H4 (cell line): ENCODE measurements at regions not wholly inside any gene's neighbourhood (a gene's known extent, or its start where the extent isn't known, plus 50 kb on each side); places are given as distances from the start of the nearest gene placed in this dataset.
A peak's percentile ranks its signal among the peaks of the same experiment; 100 is the strongest.

Experiments used
- DNase-seq: peaks from one replicate; pipeline ENCODE4 v3.0.0-alpha.2; 2015; ENCODE audit warnings: low spot score

DNA sequence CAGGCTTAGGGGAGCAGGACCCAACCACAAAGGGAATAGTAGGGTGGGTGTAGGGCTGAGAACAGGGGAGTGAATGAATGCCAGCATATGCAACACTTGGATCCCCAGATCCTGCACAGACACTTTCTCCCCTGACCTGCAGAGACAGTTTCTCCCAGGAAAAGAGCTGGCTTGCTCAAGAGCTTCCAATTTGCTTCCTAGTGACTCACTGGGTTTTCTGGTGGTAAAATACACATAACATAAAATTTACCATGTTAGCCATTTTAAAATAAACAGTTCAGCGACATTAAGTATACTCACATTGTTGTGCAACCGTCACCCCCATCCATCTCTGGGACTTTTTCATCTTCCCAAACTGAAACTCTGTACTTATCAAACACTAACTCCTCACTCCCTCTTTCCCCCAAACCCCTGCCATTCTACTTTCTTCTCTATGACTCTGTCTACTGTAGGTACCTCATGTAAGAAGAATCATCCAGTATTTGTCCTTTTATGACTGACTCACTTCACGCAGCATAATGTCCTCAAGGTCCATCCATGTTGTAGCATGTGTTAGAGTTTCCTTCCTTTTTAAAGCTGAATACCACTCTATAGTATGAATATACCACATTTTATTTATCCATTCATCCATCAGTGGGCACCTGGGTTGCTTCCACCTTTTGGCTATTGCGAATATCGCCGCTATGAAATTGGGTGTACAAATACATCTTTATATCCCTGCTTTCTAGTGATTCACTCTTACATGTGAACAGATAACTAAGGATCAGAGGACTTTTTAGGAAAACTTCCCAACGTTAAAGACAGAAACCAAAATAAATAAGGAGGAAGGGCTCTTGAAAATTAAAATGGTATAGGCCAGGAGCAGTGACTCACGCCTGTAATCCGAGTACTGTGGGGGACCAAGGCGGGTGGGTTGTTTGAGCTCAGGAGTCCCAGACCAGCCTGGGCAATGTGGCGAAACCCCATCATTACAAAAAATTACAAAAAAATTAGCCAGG lies 95.6 kb upstream of the TJP1 start:
- peak; percentile 63 for DNase-seq

DNA sequence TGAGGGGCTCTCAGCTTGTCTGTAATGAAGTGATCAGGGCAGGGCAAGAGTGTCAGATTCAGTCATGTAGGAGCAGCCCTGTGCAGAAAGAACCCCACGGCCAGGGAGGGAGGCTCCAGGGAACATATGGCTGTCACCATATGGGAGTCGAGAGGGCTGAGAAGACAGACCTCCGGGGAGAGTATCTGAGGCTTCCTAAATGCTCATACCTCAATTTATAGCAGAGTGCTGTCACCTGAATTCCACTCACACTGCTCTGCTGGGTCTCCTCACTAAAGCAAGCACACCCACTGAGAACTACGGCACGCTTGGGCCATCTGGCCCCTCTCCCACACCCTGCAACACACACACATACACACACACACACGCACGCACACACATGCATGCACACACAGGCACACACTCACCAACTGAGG lies 92.3 kb upstream of the TJP1 start:
- no peak for DNase-seq

DNA sequence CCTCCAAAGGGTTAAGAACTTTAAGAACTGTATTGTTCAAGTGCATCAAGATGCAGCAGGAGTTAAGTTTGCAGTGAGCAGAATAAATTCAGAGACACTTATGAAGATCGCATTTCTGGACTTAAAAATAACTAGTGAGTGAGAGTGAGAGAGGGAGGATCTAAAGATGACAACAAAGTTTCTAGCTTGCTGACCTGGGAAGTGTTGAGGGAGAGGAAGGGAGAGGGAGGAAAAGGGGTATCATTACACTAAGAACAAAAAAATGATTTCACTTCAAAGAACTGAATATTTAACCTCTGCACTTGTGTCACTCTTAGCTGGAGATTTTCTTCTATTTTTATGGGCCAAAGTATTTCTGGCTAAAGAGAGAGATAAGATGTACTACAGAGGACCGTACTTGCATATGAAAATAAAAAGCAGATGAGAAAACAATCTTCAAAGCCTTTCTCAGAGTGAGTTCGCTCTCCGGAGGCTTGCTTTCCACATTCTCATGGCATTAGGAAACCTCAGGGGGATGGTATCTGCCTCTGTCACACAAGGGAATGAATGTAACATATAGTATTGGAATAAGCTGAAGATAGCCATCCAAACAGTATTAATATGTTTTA lies 91.4 kb upstream of the TJP1 start:
- DNase-seq: no peak

DNA sequence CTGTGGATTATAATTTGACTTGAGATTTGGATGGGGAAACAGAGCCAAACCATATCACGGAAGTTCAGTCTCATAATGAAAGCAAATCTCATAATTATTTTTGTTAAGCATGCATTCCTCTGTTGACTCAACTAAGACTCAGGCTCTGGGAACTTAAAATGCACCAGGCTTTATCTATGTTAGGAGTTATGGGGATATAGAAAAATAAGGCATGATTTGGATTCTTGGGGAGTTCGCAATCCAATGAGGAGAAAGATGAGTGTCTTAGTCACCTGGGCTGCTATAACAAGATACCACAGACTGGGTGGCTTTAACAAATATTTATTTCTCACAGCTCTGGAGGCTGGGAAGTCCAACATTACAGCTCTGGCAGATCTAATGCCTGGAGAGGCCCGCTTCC lies 89.4 kb upstream of the TJP1 start:
- DNase-seq: no peak

DNA sequence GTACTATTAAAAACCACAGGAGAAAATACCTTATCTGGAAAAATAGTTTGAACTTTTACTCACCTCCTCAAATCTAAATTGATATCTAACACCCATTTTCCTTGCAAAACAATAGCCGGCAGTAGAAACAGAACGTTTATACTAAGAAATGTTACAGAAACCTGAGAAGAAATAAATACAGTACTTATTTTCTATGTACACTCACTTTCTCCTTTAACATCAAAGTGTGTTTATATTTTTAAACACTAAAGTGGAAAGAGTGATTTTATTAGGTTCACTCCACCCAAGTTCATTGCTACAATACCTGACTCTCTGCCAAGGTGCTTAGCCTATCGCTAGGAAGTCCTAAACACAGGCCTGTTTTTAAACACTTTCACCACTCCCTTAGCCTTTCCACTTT lies 87.8 kb upstream of the TJP1 start:
- peak; percentile 75 for DNase-seq

DNA sequence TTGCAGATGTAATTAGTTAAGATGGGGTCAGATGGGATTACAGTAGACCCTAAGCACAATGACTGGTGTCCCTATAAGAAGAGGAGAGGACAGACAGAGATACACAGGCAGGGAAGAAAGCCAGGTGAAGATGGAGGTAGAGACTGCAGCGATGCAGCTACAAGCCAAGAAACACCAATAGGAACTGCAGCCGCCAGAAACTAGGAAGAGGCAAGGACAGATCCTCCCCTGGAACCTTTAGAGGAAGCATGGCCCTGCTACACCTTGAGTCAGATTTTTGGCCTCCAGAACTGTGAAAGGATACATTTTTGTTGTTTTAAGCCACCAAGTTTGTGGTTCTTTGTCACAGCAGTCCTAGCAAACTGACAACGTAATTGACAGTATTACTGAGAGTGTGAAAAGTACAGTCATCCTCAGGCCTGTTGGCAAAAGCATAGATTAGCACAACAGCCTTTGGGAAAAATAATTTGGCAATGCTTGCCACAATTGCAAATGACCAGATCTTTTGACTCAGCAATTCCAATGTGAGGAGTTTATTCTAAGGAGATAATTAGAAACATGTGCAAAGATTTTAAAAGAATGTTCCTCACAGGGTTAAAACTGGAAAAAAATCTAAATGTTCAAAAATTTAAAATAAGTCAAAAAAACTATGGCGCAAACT lies 82.6 kb upstream of the TJP1 start:
- DNase-seq: no peak

DNA sequence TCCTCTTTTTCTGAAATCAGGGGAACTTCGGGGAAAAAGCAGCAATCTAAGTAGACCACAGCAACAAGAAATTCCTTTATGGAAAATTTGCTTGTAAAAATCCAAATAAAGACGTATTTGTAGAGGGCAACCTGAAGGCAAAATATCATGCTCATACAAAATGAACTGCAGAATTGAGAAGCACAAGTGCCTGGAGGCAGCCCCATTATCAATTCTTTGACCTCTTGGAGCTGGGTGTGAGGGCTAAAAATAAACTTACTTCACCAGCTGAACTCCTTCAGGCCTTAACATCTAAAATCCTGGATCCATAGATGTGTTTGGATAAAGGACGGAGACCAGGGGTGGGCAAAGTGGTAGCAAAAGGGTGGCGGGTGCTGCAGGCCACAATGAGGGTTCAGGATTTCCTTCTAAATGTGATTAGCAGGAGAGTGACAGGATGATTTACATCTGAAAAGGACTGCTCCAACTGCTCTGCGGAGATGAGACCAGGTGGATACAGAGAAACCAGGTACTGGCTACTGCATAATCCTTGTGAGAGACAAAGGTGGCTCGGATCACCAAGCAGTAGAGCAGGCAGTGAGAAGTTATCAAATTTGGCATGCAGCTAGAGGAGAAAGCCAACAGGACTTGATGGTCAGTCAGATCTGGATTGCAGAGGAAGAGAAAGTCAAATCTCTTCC lies 81.7 kb upstream of the TJP1 start:
- no peak for DNase-seq

DNA sequence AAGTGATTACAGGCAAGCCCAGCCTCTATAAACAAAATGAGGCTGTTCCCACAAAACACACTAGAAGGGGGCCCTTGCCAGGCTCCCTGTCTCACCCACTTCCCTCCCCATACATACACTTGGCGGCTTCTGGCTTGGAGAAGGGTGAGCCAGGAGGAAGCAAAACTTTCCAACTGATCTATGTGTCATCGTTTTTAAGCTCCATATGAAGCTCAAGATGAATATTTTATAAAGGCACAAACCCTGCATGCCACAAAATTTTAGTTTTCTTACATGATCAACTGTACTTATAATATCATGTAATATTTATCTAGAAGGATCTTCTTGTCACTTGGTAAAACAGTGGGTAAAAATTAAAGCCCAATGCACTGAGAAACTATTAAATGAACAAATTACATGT lies 80.8 kb upstream of the TJP1 start:
- DNase-seq: no peak

DNA sequence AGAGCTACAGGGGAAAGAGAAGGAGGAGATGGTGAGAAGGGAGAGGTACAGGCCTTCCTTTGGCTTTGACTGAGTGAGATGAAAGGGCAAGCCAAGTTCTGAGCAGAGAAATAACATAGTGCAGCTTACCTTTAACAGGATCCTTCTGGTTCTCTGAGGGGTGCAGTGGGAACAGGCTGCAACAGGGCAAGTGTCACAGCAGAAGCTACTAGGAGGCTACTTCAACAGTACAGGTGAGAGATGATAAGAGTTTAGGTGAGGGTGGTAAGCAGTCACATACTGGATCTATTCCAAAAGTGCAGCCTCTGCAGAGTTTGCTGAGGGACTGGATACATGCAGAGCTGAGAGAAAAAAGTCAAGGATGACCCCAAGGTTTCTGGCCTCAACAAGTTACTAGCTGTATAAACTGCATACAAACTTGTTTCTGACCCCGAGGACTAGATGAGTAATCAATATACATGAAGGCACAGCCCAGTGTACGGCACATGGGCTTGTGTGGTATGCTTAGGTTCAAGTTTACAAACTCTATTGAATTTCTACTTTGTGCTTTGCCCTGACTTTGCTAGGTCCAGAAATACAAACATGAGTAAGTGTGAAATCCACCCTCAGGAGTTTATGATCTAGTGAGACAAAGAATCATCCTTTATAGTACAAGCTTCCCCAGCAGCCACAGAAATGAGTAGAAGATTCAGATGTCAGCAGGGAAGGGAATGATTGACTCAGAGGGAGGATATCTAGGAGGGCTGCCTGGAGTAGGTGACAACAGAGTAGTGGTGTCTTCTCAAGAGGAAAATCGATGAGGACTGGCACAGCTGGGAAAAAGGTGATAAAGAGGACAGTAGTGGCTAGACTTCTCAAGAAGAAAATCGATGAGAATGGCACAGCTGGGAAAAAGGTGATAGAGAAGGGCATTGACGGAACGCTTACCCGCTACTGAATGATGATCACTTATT lies 78.2 kb upstream of the TJP1 start:
- DNase-seq: no peak

DNA sequence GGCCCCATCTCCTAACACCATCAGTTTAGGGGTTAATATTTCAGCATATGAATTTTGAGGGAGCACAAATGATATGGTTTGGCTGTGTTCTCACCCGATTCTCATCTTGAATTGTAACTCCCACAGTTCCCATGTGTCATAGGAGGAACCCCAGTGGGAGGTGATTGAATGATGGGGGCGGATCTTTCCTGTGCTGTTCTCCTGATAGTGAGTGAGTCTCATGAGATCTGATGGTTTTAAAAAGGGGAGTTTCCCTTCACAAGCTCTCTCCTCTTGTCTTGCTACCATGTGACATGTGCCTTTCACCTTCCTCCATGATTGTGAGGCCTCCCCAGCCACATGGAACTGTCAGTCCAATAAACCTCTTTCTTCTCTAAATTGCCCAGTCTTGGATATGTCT lies 73.8 kb upstream of the TJP1 start:
- no peak for DNase-seq

DNA sequence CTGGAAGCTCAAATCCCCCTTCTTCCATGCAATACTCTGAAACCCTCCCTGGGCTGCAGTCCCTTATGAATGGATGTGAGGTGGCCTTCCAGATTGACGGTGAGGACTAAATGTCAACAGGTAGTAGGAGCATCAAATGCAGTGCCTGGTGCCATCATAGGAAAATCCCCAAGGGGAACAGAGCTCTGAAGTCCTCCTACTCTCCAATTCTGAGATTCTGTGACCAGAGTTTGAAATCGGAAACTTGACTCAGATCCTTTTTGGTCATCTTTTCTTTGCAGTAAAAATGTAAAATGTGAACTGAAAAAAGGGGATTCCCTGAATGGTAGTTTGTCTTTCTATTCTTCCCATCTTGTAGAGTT lies 68.8 kb upstream of the TJP1 start:
- no peak for DNase-seq

DNA sequence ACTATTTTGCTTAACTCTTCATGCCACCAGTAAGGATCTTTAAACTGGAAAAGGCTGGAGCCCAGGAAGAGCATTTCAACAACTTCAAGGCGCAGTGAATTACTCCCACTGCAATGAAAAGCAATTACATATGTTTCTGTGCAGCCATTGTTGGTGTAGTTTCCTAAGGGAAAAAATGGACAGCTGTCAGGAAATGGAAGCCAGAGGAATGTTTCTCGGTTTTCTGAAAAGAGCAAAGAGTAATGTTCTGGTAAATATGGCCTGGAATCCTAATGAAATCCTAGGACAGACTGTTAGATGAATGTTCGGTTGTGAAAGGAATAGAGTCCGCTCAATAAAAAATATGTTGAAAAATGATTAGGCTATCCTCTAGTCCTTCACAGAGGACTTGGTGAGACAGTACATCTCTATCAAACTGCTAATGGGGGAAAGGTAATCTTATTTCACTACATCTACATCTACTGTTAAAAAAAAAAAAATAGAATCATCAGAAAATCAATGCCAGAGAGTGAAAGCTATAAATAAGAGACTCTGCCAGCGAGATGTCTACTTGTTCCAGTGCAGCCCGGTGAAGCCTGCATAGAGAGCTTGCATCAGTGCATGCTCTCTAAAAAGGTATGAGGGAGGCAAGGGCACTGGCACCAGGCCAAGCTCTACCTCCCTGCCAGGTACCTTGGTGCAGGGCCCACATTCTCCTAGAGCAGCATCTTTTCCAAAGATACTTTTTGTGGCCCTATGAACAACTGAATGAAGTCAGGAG lies 68.2 kb upstream of the TJP1 start:
- DNase-seq: no peak

DNA sequence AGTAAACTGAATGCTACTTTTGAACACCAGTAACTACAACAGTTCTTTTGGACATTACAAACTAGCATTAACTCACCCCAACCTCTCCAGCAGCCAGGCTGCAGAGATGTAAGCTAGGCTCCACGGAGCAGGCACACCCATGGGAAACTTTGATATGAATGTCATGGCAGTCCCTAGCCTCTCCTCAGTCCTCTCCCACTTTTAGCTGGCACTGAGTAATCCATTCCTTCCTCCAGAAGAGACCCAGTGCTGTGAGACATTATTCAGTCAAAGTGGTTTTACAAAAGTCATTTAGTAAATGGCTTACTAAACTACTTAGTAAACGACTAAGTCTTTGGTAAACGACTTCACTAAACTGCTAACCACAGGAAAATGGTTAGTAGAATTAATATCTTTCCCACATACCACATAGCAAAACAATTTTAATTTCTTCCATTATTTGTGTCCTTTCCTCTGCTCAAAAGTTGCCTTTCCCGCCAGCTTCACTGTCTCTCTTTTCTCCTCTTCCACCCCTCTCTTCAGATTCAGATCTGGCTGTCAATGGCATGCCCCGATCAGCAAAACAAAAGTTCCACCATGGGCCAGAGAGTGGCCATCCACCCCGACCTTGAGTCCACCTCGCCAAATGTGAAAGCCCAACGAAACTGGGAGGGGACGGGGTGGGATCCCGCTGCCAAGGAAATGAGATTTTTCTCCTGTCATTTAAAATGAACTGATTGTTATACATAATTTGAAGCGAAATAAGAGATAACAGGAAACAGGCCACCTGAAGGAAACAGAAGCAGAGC lies 67.5 kb upstream of the TJP1 start:
- DNase-seq: no peak

DNA sequence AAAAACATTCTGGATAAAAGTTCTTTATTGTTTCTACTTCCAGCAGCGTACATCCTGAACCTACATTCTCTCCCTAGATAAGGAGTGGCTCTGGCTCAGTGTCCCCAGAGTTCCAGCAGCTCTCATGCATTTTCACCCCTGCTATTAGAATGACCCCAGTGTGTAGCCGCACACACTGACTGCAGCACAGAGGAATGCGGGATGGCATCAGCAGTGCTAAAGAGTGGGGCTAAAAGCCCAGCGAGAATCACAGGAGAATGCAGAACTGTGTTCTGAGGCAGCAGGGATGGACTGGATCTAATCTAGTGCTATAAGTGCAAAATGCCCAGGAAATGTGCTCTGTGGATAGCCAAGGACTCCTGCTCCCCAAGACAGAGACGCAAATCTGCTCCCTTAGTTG lies 66.4 kb upstream of the TJP1 start:
- DNase-seq: no peak

DNA sequence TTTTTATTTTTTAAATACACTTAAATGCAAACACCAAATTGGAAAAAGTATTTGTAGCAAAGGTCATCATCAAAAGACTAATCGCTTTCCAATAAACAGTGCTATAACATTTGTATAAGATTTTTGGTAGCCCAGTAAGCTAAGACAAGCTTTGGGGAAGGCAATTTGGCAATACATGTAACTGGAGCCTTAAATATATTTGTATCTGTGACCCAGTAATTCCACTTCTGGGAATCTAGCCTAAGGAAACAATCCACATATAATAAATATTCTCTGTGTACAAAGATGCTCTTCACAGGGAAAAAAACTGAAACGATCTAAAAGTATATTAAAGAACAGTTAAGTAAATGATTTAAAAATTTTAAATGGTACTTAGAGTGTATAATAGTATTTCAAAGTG lies 65.5 kb upstream of the TJP1 start:
- no peak for DNase-seq

DNA sequence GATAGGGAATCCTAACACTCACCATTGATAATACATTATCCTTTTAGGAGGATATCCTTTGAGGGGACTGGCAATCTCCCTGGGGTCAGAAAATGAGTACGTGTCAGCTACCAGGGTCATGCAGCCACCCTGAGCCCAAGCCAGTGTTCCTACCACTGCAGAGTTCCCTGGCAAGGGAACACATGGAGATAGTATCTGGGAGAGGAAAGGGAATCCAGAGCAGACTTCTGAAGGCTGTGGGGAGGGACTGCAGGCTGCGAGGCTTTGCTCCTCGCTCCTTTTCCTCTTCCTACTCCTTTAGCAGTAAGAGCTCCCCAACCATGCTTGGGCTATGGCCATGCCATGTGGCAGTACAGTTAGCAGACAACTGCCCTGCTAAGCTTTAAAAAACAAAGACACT lies 62.9 kb upstream of the TJP1 start:
- no peak for DNase-seq

DNA sequence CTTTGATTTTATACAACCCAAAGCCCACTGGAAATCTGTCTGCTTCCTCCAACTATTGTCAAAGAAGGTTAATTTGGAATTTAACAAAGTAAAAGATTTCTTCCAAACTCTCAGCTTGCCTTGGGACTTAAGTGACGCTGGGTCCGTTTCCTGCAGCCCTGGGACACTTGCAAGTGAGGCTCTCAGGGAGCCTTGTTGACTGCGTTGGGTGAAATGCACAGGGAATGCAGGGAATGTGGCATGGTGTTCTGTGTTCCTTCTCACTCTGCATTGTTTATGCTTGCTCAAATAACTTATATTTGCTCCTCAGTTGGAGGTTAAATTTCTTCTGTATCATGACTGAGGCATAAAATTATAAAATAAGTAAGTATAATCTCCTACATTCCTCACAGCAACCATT lies 60.9 kb upstream of the TJP1 start:
- DNase-seq: no peak

DNA sequence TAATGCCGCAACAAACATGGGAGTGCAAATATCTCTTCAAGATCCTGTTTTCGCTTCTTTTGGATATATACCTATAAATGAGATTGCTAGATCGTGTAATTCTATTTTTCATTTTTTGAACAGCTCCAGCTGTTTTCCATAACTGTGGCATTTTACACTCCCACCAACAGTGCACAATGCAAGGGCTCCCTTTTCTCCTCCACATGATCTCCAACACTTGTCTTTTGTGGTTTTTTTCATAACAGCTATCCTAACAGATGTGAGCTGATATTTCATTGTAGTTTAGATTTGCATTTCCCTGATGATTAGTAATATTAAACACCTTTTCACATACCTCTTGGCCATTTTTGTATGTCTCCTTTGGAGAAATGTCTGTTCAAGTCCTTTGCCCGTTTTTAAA lies 58.6 kb upstream of the TJP1 start:
- no peak for DNase-seq

DNA sequence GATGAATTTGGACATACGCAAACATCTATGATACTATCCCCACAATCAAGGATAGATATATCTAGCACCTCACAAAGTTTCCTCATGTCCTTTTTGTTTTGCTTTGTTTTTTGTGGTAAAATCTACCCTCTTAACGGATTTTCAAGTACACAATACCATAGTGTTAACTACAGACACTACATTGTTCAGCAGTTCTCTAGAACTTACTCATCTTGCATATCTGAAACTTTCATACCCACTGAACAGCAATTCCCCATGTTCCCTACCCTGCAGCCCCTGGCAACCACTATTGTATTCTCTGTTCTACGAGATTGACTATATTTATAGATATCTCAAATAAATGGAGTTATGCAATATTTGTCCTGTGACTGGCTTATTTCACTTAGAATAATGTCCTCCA lies 58.1 kb upstream of the TJP1 start:
- no peak for DNase-seq

DNA sequence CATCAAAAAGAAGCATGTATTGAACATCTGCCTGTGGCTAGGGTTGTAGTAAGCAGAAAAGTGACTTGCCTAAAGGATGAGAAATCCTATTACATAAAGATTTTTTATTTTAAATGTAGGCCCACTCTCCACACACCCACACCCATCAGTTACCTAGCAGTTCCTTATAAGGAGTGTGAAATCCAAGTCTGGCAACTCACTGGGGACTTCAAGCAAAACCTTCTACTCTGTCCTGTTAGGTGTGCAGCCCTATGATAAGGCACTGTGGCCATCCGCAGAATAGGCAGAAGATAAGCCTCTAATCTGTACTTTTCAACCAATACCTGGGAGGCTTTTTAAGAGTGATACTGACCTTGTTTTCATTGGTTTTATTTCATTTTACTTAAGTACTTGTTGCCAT lies 52.7 kb upstream of the TJP1 start:
- no peak for DNase-seq
